ENCODE measurements at regions not wholly inside any gene's neighbourhood (a gene's known extent, or its start where the extent isn't known, plus 50 kb on each side); places are given as distances from the start of the nearest gene placed in this dataset.

DNA sequence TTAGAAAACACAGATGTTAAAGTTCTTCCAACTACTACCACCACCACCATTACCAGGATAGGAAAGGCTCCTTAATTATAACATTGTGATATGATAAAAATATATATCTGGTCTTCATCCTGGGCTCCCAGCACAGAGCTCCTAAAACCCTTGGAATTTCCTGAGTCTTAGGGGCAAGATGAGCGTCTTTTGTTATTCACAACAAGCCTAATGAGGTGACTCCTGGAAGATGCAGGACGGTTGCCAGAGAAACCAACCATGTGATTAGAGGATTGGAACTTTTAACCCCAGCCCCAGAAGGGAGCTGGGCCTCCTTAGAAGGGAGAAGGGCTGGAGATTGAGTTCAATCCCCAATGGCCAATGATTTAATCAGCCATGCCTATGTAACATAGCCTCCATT lies 148.0 kb upstream of the ADRA1B start:
- in situ Hi-C loops (cut with MboI), result no loop called here
- H3K9ac ChIP-seq, result no peak overlapping the region
- TF ChIP-seq EZH2 (IDR thresholded peaks at IDR 0.05; ENCODE audit: insufficient read depth, poor library complexity, severe bottlenecking), result no peak
- no peak for TF ChIP-seq EZH2phosphoT487 (IDR thresholded peaks at IDR 0.05; ENCODE audit: insufficient read depth, low read depth)
- H3K27ac ChIP-seq, result no peak overlapping the region
- no peak overlapping the region for H3K4me2 ChIP-seq (ENCODE audit: unreplicated experiment)
- no peak overlapping the region for H3K4me3 ChIP-seq
- no peaks in the 10 kb centered on the region for H3K79me2 ChIP-seq (ENCODE audit: insufficient read depth)
- 49 to 59% methylated on average over 2 of the region's 2 CpGs for WGBS, 2 experiments (ENCODE audit: low coverage in 1 of 2, low lambda C conversion rate in 2 of 2, missing lambda C conversion rate in 2 of 2)
- no peak overlapping the region for H2AFZ ChIP-seq
- no peaks in the 10 kb centered on the region for H4K20me1 ChIP-seq (ENCODE audit: insufficient read depth)
- no peaks in the 10 kb centered on the region for H3K36me3 ChIP-seq (ENCODE audit: low read depth)
- peaks cover 6% of the 10 kb centered on the region; the same call in 1 of the 2 replicates for H3F3A ChIP-seq (ENCODE audit: insufficient read depth)
- peak; percentile 40 for DNase-seq
- H3K9me2 ChIP-seq (ENCODE audit: insufficient read depth), result no peaks in the 10 kb centered on the region
- no peaks in the 10 kb centered on the region for H3K9me3 ChIP-seq (ENCODE audit: low read depth)
- no peaks in the 10 kb centered on the region for H3K27me3 ChIP-seq (replicated peaks; ENCODE audit: insufficient read depth)
- H3K4me1 ChIP-seq (ENCODE audit: insufficient read depth), result peaks cover 27% of the 10 kb centered on the region

DNA sequence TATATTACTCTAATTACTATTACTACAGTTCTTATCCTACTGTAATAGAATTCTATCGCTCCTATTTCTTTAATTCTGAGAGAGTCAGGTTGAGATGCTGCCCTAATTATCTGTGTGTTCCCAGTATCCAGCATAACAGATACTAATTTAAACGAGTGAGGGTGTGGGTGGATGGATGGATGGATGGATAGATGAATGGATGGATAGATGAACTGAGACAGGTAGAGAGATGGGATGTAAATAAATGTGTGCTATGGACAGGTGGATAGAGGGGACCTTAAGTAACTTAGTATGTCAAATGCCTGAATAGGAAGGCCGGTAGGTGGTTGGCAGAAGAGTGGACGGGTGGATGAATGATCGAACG lies 143.6 kb upstream of the ADRA1B start:
- no peaks in the 10 kb centered on the region for H3K9me3 ChIP-seq (ENCODE audit: low read depth)
- no peaks in the 10 kb centered on the region for H3K36me3 ChIP-seq (ENCODE audit: low read depth)
- peak overlapping the region; percentile 67 for H3K4me3 ChIP-seq
- no peak for DNase-seq
- peak overlapping the region; percentile 64 for H3K27ac ChIP-seq
- in situ Hi-C loops (cut with MboI), result no loop called here
- peaks cover 14% of the 10 kb centered on the region; the same call in 1 of the 2 replicates for H3K4me1 ChIP-seq (ENCODE audit: insufficient read depth)
- peak overlapping the region; percentile 86 for H2AFZ ChIP-seq
- H3F3A ChIP-seq (ENCODE audit: insufficient read depth), result 0 out of 2 replicates have a peak, but pooled peaks cover 5% of the 10 kb centered on the region
- peak overlapping the region; percentile 80 for H3K9ac ChIP-seq
- H3K9me2 ChIP-seq (ENCODE audit: insufficient read depth), result no peaks in the 10 kb centered on the region
- peak overlapping the region; percentile 77 for H3K4me2 ChIP-seq (ENCODE audit: unreplicated experiment)
- H3K27me3 ChIP-seq (replicated peaks; ENCODE audit: insufficient read depth), result no peaks in the 10 kb centered on the region
- no peaks in the 10 kb centered on the region for H3K79me2 ChIP-seq (ENCODE audit: insufficient read depth)
- TF ChIP-seq EZH2phosphoT487 (IDR thresholded peaks at IDR 0.05; ENCODE audit: insufficient read depth, low read depth), result no peak
- TF ChIP-seq EZH2 (IDR thresholded peaks at IDR 0.05; ENCODE audit: insufficient read depth, poor library complexity, severe bottlenecking), result no peak
- WGBS, 2 experiments (ENCODE audit: low coverage in 1 of 2, low lambda C conversion rate in 2 of 2, missing lambda C conversion rate in 2 of 2), result 89 to 92% methylated on average over 6 of the region's 6 CpGs
- no peaks in the 10 kb centered on the region for H4K20me1 ChIP-seq (ENCODE audit: insufficient read depth)

DNA sequence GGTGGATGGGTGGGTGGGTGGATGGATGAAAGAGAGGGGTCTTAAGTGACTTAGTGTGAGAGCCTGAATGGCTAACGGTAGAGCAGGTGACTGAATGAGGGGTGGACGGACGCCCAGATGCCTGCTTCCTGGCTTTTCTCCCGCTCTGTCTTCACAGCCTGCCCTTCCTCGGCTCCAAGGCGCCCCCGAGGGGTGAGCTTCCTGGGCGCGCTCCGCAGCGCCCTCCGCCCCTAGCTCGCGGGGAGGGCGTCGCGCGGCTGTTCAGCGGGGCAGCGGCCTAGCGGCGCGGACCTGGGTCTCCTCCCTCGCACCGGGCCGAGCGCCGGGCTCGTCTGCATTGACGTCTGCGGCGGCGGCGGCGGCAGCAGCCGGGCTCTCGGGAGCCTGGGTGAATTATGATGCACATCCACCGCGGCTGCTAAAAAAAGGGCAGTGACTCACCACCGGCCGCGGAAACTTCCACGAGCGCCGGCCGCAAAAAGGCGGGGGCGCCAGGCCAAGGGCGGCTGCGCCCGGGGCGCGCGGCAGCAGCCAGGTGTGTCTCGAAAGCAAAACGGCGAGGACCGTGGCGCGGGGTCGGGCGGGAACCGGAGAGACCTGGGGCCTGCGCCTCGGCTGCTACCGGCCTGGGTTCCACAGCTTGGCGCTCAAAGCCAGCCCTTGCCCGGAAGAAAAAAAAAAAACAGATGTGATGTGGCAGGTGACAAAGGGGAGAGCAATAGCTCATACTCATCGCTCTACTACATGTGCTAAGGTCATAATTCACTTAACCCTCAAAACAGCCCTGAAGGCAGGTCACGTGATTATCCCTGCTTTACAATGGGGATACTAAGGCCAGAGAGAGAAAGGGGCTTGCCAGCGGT lies 143.0 kb upstream of the ADRA1B start:
- Histone ChIP-seq H3K9me2 (ENCODE audit: insufficient read depth) (no peaks in the 10 kb centered on the region), H3K79me2 (ENCODE audit: insufficient read depth) (no peaks in the 10 kb centered on the region), H3K4me2 (ENCODE audit: unreplicated experiment) (peak overlapping the region; percentile 77), H3K4me3 (peak overlapping the region; percentile 67), H3K9me3 (ENCODE audit: low read depth) (no peaks in the 10 kb centered on the region), H3K36me3 (ENCODE audit: low read depth) (no peaks in the 10 kb centered on the region), H3K27me3 (replicated peaks; ENCODE audit: insufficient read depth) (no peaks in the 10 kb centered on the region), H4K20me1 (ENCODE audit: insufficient read depth) (no peaks in the 10 kb centered on the region), H3F3A (ENCODE audit: insufficient read depth) (0 out of 2 replicates have a peak, but pooled peaks cover 5% of the 10 kb centered on the region), H3K4me1 (ENCODE audit: insufficient read depth) (0 out of 2 replicates have a peak, but pooled peaks cover 10% of the 10 kb centered on the region), H2AFZ (peak overlapping the region; percentile 86), H3K27ac (peak overlapping the region; percentile 64), H3K9ac (peak overlapping the region; percentile 80)
- peak; percentile 97 for DNase-seq
- 4% methylated on average over 57 to 68 of the region's 71 CpGs for WGBS, 2 experiments (ENCODE audit: low coverage in 1 of 2, low lambda C conversion rate in 2 of 2, missing lambda C conversion rate in 2 of 2)
- in situ Hi-C loops (cut with MboI), result no loop called here
- TF ChIP-seq EZH2 (IDR thresholded peaks at IDR 0.05; ENCODE audit: insufficient read depth, poor library complexity, severe bottlenecking), result no peak
- TF ChIP-seq EZH2phosphoT487 (IDR thresholded peaks at IDR 0.05; ENCODE audit: insufficient read depth, low read depth), result no peak

DNA sequence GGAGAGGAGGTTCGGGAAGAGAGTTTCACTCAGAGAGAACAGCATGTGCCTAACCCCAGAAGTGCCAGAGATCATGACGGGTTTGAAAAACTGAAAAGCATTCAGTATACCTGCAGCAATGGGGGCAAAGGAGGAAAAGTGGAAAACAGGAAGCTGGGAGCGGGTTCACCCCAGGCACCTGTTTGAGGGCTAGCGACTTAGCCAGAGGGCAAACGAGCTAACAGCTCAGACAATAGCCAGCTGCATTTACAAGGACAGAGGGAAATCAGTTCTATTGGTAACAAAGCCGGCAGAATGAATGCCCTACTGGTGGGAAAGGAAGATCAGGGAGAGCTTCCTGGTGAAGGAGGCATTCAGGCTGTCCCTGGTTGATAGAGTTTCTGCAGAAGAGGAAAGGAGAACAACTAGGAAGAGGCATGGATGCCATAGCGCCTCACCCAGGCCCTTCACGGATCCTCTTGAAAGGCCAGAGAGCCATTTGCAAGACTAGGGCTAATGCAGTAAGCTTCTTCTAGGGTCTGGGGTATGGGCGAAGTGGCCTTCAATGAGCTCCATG lies 141.7 kb upstream of the ADRA1B start:
- H3K9me2 ChIP-seq (ENCODE audit: insufficient read depth), result no peaks in the 10 kb centered on the region
- no peaks in the 10 kb centered on the region for H3K27me3 ChIP-seq (replicated peaks; ENCODE audit: insufficient read depth)
- no peak overlapping the region for H3K9ac ChIP-seq
- H3F3A ChIP-seq (ENCODE audit: insufficient read depth), result peaks cover 10% of the 10 kb centered on the region
- no peaks in the 10 kb centered on the region for H3K36me3 ChIP-seq (ENCODE audit: low read depth)
- H3K79me2 ChIP-seq (ENCODE audit: insufficient read depth), result no peaks in the 10 kb centered on the region
- no peak overlapping the region for H3K4me3 ChIP-seq
- no peak overlapping the region for H3K4me2 ChIP-seq (ENCODE audit: unreplicated experiment)
- no peak for DNase-seq
- H3K27ac ChIP-seq, result no peak overlapping the region
- no peaks in the 10 kb centered on the region for H4K20me1 ChIP-seq (ENCODE audit: insufficient read depth)
- 95 to 96% methylated on average over 9 of the region's 9 CpGs for WGBS, 2 experiments (ENCODE audit: low coverage in 1 of 2, low lambda C conversion rate in 2 of 2, missing lambda C conversion rate in 2 of 2)
- no peaks in the 10 kb centered on the region for H3K9me3 ChIP-seq (ENCODE audit: low read depth)
- H2AFZ ChIP-seq, result no peak overlapping the region
- H3K4me1 ChIP-seq (ENCODE audit: insufficient read depth), result peaks cover 21% of the 10 kb centered on the region
- in situ Hi-C loops (cut with MboI), result no loop called here
- TF ChIP-seq EZH2 (IDR thresholded peaks at IDR 0.05; ENCODE audit: insufficient read depth, poor library complexity, severe bottlenecking) (no peak), EZH2phosphoT487 (IDR thresholded peaks at IDR 0.05; ENCODE audit: insufficient read depth, low read depth) (no peak)

Data from GM23248 (cell line).